ENCODE measurements at regions not wholly inside any gene's neighbourhood (a gene's known extent, or its start where the extent isn't known, plus 50 kb on each side); places are given as distances from the start of the nearest gene placed in this dataset.

- DNase-seq, result no peak
Measured at GRCh38 chr13:47433461-47434005, 536.7 kb upstream of the HTR2A start.

DNA sequence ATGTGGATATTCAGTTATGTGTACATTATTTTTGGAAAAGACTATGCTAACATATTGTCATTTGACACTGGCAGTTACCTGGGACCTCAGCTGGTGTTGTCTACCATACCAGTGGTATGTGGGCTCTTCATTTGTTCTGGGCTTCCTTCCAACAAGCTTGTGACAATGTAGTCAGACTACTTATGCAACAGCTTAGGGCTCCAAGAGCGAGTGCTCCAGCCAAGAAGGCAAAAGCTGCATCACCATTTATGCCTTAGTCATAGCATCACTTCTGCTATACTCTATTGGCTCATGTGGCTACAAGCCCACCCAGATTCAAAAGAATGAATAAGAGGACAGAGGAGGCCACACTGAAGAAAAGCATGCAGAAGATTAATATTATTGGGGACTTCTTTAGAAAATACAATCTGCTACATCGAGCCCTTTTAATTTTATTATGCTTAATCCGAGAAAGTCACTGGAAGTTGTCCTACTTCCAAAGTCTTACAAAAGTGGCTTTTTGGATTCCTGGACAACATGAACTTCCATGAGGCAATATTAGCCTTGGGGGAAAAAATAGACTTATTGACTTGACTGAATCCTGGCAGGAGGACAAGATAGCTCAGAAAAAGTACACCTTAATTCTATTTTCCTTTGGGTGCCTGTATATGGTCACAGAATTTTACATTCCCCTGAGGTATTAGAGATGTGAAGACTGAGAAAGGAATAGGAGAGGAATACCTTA lies 529.4 kb upstream of the HTR2A start:
- peak in 3 of 51 donors; percentile 3 to 40 (median 6) for DNase-seq

DNA sequence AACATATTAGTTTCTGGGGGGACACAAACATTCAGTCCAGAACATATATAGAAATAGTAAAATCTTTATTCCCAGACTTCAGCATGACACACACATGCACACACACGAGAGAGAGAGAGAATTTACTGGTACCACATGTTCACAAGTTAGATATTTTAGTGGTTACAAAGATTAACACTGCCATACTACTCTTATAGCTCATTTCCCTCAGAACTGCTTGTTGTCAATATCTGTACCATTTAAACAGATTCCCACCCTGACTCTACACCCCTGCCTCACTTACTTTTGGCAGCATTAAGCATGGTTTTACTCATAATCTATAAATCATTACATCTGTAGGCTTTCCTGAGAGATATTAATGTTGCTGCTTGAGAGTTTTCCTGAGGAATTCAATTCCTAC lies 524.7 kb upstream of the HTR2A start:
- no peak for DNase-seq

- DNase-seq, result no peak
Measured at GRCh38 chr13:47420568-47420967, 523.7 kb upstream of the HTR2A start.

DNA sequence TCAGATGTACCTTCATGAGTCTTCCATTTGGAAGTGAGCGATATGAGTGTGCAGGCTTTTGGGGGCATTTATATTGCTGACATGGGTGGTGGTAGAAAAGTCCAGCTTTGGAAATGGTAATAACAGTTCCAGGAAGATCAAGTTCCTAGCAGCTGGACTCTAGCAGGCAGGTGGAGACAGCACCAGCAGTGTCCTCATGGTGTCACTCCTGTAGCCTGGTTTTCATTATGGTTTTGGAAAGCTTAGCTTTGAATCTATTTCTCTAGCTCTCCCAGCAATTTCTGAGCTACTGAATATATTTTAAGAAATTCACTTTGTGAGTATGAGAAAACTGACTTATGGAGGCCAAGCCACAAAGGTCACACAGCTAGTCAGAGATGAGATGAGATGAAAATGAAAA lies 523.2 kb upstream of the HTR2A start:
- DNase-seq, result no peak

GRCh38 chr13:47418206-47418920 lies 521.5 kb upstream of the HTR2A start:
- no peak for DNase-seq

- DNase-seq, result no peak
Measured at GRCh38 chr13:47417485-47417884, 520.6 kb upstream of the HTR2A start.

GRCh38 chr13:47415048-47415447 lies 518.2 kb upstream of the HTR2A start:
- no peak for DNase-seq

- DNase-seq, result no peak
Measured at GRCh38 chr13:47413526-47413925, 516.7 kb upstream of the HTR2A start.

DNA sequence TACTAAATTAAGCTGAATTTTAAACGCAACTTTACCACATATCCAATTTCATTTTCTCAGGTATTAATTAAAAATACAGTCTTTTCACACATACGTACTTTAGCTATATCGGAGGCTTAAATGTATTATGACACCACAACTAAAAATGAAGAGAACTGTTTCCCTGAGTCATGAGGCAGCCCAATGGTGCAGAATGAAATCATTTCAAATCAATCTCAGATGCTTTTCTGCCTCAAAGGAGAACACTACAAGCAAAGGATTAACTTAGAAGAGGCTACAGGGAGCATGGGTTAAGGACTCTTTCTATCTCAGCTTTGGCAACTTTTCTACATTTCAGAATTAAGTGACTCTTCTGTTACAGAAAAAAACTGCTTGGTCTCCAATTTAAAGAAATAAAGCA lies 516.3 kb upstream of the HTR2A start:
- DNase-seq, result no peak

GRCh38 chr13:47409778-47410177 lies 512.9 kb upstream of the HTR2A start:
- no peak for DNase-seq

DNA sequence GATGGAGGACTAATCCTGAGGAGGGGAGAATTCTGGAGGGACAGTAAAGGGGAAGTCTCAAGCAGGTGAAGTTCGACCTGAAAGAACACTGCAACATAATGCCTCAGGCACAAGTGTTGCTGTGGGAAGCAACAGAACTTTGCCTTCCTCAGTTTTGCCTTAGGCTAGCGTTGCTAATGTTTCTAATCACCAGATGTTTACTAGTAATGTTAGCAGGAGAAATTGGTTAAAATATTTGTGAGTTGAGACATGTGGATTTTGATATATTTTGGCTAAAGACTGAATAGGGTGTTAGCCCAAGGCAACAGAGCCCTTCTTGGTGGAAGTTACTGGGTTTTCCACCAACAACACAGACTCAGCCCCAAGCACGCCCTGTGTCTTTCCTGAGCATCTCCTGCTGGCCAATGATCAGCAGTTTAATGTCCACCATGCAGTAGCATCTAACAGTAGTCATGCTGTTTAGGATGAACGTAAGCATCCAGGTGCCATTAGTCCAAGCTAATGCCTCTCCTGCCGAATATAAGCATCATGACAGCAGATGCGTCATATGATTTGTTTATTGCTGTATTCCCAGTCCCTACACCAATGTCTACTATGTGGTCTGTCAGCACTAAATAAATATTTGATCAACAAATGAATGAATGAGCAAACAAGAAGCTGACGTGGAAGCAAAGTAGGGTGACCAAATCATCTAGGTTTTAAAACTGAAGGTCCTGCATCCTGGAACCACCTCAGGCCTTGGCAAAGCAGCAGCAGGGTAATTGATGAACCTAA lies 511.9 kb upstream of the HTR2A start:
- DNase-seq, result no peak

DNA sequence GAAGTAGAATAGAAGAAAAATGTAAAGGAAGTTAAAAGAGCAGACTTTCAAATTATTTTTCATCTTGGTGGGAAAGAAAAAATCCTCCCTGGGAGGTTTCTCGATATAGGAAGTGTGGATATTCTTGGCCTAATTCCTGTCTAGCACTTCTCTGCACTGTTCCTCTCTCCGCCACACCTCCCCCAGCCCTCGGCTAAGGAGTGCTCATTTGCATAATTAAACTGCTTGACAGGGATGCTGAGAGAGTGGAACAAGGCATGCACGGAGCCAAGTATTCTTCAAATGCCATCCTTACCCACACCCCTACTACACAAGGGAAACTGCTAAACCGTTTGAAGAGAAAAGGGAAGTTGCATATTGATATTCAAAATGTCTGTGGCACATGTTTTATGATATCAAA lies 511.0 kb upstream of the HTR2A start:
- peak in 1 of 51 donors; percentile 3 for DNase-seq

DNA sequence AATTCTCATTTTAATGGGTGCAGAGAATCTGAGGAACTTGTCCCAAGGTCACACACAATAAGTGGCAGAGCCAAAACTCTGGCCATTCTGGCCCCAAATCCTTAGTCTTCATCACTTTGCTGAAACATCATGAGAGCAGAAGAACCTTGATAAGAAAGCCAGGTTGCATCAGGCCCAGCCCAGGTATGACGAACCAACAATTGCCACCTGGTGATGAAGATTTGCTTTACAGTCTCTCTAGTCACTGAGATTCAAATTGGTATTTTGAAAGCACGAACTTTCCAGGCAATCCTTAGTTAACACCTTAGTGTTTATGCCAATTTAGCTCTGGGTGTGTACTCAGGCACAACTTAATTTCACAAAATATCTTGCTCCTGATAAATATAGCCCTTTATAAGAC lies 502.7 kb upstream of the HTR2A start:
- no peak for DNase-seq

GRCh38 chr13:47397739-47398138 lies 500.9 kb upstream of the HTR2A start:
- no peak for DNase-seq

- DNase-seq, result no peak
Measured at GRCh38 chr13:47396915-47397314, 500.1 kb upstream of the HTR2A start.

DNA sequence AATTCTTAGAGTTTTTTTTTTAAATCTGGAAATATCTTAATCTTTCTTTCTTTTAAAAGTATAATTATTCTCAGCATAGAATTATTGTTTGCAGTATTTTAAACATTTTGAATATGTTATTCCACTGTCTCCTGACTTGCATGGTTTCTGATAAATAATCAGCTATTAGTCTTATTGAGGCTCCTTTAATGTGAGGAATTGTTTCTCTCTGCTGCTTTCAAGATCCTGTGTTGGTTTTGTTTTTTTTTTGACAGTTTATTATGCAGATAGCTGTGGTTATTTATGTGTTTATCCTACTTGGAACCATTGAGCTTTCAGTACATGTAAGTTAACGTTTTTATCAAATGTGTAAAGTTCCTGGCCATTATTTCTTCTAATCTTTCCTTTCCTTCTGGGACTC lies 477.9 kb upstream of the HTR2A start:
- DNase-seq, result no peak

DNA sequence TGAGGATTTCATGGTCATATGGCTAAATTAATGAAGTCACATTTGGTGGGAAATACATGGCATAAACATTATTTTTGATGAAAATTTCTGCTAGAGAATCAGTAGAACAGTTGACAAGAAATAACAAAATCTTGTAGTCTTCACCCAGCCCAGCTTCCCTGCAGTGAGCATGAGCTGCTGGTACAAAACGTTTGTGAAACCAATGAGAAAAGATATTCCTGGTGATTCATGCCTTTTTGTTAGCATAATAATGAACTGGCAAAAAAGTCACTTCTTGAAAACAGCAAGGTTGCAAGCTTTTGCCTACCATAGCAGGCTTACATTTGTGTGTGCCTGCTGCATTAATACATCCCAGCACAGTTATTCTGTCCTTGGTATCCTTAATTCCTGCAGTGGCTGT lies 475.9 kb upstream of the HTR2A start:
- DNase-seq, result no peak

DNA sequence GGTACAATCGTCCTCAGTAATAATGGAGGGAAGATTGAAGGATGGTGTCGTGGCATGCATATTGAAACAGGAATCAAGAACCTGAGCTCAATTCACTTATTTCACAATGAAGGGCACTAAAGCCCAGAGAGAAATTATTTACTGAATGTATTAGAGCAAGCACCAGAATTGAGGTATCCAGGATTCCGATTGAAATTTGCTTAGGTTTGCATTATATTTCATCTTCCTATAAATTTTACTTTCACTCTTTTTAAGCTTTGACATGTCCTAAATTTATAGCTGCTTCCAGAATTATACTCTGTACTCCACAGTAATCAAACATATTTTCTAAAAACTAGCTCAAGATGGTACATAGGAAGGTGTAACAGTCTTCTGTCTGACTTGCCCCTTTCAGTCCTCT lies 454.9 kb upstream of the HTR2A start:
- no peak for DNase-seq

- no peak for DNase-seq
Measured at GRCh38 chr13:47350334-47351124, 453.7 kb upstream of the HTR2A start.

GRCh38 chr13:47349211-47349610 lies 452.4 kb upstream of the HTR2A start:
- DNase-seq, result no peak

Measured in hypothalamus (tissue), 51 donors.